ENCODE measurements at regions not wholly inside any gene's neighbourhood (a gene's known extent, or its start where the extent isn't known, plus 50 kb on each side); places are given as distances from the start of the nearest gene placed in this dataset.

DNA sequence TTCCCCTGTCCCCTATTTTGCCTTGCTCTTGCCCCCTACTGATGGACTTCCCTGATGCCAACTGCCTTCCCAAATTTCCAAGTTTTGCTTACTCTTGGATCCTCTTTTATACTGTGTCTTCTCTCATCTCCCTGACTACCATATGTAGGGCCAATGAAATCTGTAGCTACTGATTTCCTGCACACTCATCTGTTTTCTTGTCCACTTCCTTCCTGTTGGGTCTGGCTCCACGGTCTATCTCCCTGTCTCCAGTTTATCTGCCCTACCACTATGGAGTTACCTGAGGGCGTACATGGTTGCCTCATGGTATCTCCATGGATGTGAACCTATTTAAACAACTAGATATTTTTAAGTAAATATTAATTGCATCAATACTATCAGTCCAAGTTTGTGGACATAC is 140.3 kb upstream of the MCHR2 start:
- TF ChIP-seq CTCF (IDR thresholded peaks at IDR 0.05) (no peak), POLR2A (IDR thresholded peaks at IDR 0.05) (no peak)

Measured in heart left ventricle (tissue), 13 donors.